Psoas muscle (tissue), 7 donors: ENCODE measurements at regions not wholly inside any gene's neighbourhood (a gene's known extent, or its start where the extent isn't known, plus 50 kb on each side); places are given as distances from the start of the nearest gene placed in this dataset.
"Not testable (repeated sequence)": the region's sequence is repeated elsewhere in the genome, so short reads cannot be mapped to it uniquely, and the experiment has no call there.

Experiments
- ATAC-seq, 4 donors: fragments of 200-7000 bp; cut with Tn5 transposase; one replicate each; pipeline ENCODE4 v1.9.1; 2020; ENCODE audit warnings: moderate library complexity in 3 of 4, mild to moderate bottlenecking in 2 of 4
- DNase-seq, 2 donors: peaks; one replicate each; pipeline ENCODE4 v3.0.0-alpha.2; 2020
- H3K27ac ChIP-seq: fragments of 200-600 bp; one replicate; pipeline ENCODE4 v1.8.0; 2022
- H3K27me3 ChIP-seq, 3 donors: fragments of 200-600 bp in 1 of 3; one replicate each; pipeline versions ENCODE4 v1.6.1 to v1.8.0; 2013 to 2022; ENCODE audit warnings: low read length in 2 of 3, mild to moderate bottlenecking in 2 of 3, moderate library complexity in 1 of 3; ENCODE audit not compliant: insufficient read depth in 3 of 3
- H3K36me3 ChIP-seq, 2 donors: fragments of 200-600 bp in 1 of 2; one replicate each; pipeline versions ENCODE4 v1.6.1 to v1.8.0; 2013 to 2022; ENCODE audit warnings: low read depth in 1 of 2, mild to moderate bottlenecking in 1 of 2, moderate library complexity in 1 of 2; ENCODE audit not compliant: insufficient read depth in 1 of 2
- H3K4me1 ChIP-seq: fragments of 200-600 bp; one replicate; pipeline ENCODE4 v1.8.0; 2022
- H3K4me3 ChIP-seq: fragments of 200-600 bp; one replicate; pipeline ENCODE4 v1.8.0; 2022; ENCODE audit warnings: mild to moderate bottlenecking
- H3K9me3 ChIP-seq: fragments of 200-600 bp; one replicate; pipeline ENCODE4 v1.8.0; 2022
- CTCF ChIP-seq: fragments of 200-600 bp; IDR thresholded peaks from one replicate; pipeline ENCODE4 v1.8.0; 2022; ENCODE audit warnings: antibody characterized with exemption
- WGBS, 3 donors: extraction: QIAGEN DNeasy Blood & Tissue Kit; methylation state at CpG; one replicate each; pipeline versions ENCODE4 v1.1.6 to v1.1.7; 2013; 5-methylcytosine and 5-hydroxymethylcytosine counted together
- intact Hi-C, 2 donors: fragments of 100-400 bp; cut with DNase I; formaldehyde crosslinking; loops; one replicate each; pipeline versions ENCODE4 v1.11.0 to v1.14.2; 2022
- donor health status: healthy with polysubstance abuse.
- donor health status: DM: no; HTN: no; CAD: no; lungs with moderate emphysema.
- donor health status: Bipolar disorder and iron deficiency.
- donor health status: healthy.
- donor health status: DM: yes; HTN: yes; CAD: no.
- donor health status: DM: no; HTN: no; CAD: no.
- donor health status: DM: yes; HTN: yes; CAD: no.

- DNase-seq = no peak
- Histone ChIP-seq H3K9me3 (no peaks in the 10 kb centered on the region), H3K36me3 (no peaks in the 10 kb centered on the region), H3K27ac (no peak overlapping the region), H3K27me3 (no peaks in the 10 kb centered on the region), H3K4me1 (no peaks in the 10 kb centered on the region), H3K4me3 (no peak overlapping the region)
- intact Hi-C loops = loop anchor here in 1 of 2 donors (5.0 kb wide), 1 partner anchor 469 kb away; no protein-coding TSS in a partner anchor
- whole genome bisulfite sequencing, 3 donors = 91 to 98% (median 96%) methylated on average over 4 of the region's 4 CpGs
- no peak for ATAC-seq
- TF ChIP-seq CTCF = no peak
Observed at GRCh38 chr21:31788581-31788980, 56.7 kb upstream of the SCAF4 start.

- not testable (repeated sequence) for H3K27ac ChIP-seq, ATAC-seq, H3K4me3 ChIP-seq, H3K27me3 ChIP-seq, H3K4me1 ChIP-seq, DNase-seq, H3K36me3 ChIP-seq, H3K9me3 ChIP-seq
- WGBS, 3 donors = 68 to 82% (median 71%) methylated on average over 7 of the region's 7 CpGs
- intact Hi-C loops = loop anchor here in 1 of 2 donors (5.0 kb wide), 1 partner anchor 470 kb away; no protein-coding TSS in a partner anchor
Observed at GRCh38 chr21:31787691-31788090, 55.8 kb upstream of the SCAF4 start.

- Histone ChIP-seq H3K36me3 (no peaks in the 10 kb centered on the region), H3K27me3 (no peaks in the 10 kb centered on the region), H3K27ac (no peak overlapping the region), H3K9me3 (no peaks in the 10 kb centered on the region), H3K4me3 (no peak overlapping the region), H3K4me1 (no peaks in the 10 kb centered on the region)
- intact Hi-C loops = loop anchor here in 1 of 2 donors (5.0 kb wide), 1 partner anchor 471 kb away; no protein-coding TSS in a partner anchor
- WGBS, 3 donors = 64 to 73% (median 67%) methylated on average over 4 of the region's 4 CpGs
- ATAC-seq (no peak), DNase-seq (no peak)
- no peak for TF ChIP-seq CTCF
Observed at GRCh38 chr21:31786164-31786920, 54.4 kb upstream of the SCAF4 start.

GRCh38 chr21:31785237-31786163 is 53.6 kb upstream of the SCAF4 start:
- DNase-seq = peak in 1 of 2 donors; percentile 49
- 51 to 56% (median 52%) methylated on average over 11 of the region's 11 CpGs for WGBS, 3 donors
- peak in 2 of 4 donors; percentile 65 to 68 for ATAC-seq
- not testable (repeated sequence) for H3K27ac ChIP-seq, H3K9me3 ChIP-seq, H3K27me3 ChIP-seq, H3K4me3 ChIP-seq, H3K4me1 ChIP-seq, H3K36me3 ChIP-seq
- peak; percentile 58 for TF ChIP-seq CTCF
- intact Hi-C loops = loop anchor here in 1 of 2 donors (5.0 kb wide), 1 partner anchor 472 kb away; no protein-coding TSS in a partner anchor

- Histone ChIP-seq H3K9me3 (no peaks in the 10 kb centered on the region), H3K4me3 (no peak overlapping the region), H3K27me3 (no peaks in the 10 kb centered on the region), H3K36me3 (no peaks in the 10 kb centered on the region), H3K27ac (no peak overlapping the region), H3K4me1 (no peaks in the 10 kb centered on the region)
- no peak for TF ChIP-seq CTCF
- DNase-seq (peak in 1 of 2 donors; percentile 20), ATAC-seq (no peak)
- intact Hi-C loops = no loop called here
- WGBS, 3 donors = 1 to 4% (median 3%) methylated on average over 3 of the region's 3 CpGs
Observed at GRCh38 chr21:31781737-31782136, 49.8 kb upstream of the SCAF4 start.
